KMS-11 (cell line): ENCODE measurements at regions not wholly inside any gene's neighbourhood (a gene's known extent, or its start where the extent isn't known, plus 50 kb on each side); places are given as distances from the start of the nearest gene placed in this dataset.

ENCODE experiments used
- H2AFZ ChIP-seq: fragments of 200-600 bp; sonication (generic); 2 replicates; pipeline ENCODE4 v1.6.1; 2016; ENCODE audit warnings: antibody characterized with exemption, mixed run types, low read depth
- H3K27ac ChIP-seq: fragments of 200-600 bp; sonication (generic); 2 replicates; pipeline ENCODE4 v1.6.1; 2016; ENCODE audit warnings: mild to moderate bottlenecking, mixed run types
- H3K27me3 ChIP-seq: fragments of 200-600 bp; sonication (generic); 2 replicates; pipeline ENCODE4 v1.6.1; 2017; ENCODE audit warnings: mild to moderate bottlenecking, low read depth, mixed run types, moderate library complexity; ENCODE audit not compliant: insufficient read depth
- H3K36me3 ChIP-seq: fragments of 200-600 bp; sonication (generic); 2 replicates; pipeline ENCODE4 v1.6.1; 2017; ENCODE audit warnings: mild to moderate bottlenecking, mixed run types; ENCODE audit not compliant: insufficient read depth
- H3K4me1 ChIP-seq: fragments of 200-600 bp; sonication (generic); 2 replicates; pipeline ENCODE4 v1.6.1; 2016; ENCODE audit warnings: mild to moderate bottlenecking, low read depth, mixed run types; ENCODE audit not compliant: poor library complexity, severe bottlenecking
- H3K4me2 ChIP-seq: fragments of 200-600 bp; sonication (generic); 2 replicates; pipeline ENCODE4 v1.7.0; 2016; ENCODE audit warnings: mild to moderate bottlenecking, mixed run types
- H3K4me3 ChIP-seq: fragments of 200-600 bp; sonication (generic); IDR thresholded peaks from 2 replicates; pipeline ENCODE4 v1.6.1; 2017; ENCODE audit warnings: low read depth, low read length, mixed read lengths; ENCODE audit not compliant: insufficient read depth
- H3K79me2 ChIP-seq: fragments of 200-600 bp; sonication (generic); 2 replicates; pipeline ENCODE4 v1.6.1; 2016; ENCODE audit warnings: low read depth, mixed run types; ENCODE audit not compliant: insufficient read depth
- H3K9ac ChIP-seq: fragments of 200-600 bp; sonication (generic); 2 replicates; pipeline ENCODE4 v1.6.1; 2016; ENCODE audit warnings: mild to moderate bottlenecking, mixed run types
- H4K20me1 ChIP-seq: fragments of 200-600 bp; sonication (generic); 2 replicates; pipeline ENCODE4 v1.6.1; 2016; ENCODE audit warnings: mild to moderate bottlenecking, mixed run types; ENCODE audit not compliant: insufficient read depth
- TF ChIP-seq, protein P1 (sequence below): fragments of 200-600 bp; sonication (generic); conservative IDR thresholded peaks from 2 replicates; pipeline ENCODE4 v1.6.1; 2017; ENCODE audit warnings: low read depth, mild to moderate bottlenecking, antibody characterized with exemption, low read length, moderate library complexity, mixed read lengths

DNA sequence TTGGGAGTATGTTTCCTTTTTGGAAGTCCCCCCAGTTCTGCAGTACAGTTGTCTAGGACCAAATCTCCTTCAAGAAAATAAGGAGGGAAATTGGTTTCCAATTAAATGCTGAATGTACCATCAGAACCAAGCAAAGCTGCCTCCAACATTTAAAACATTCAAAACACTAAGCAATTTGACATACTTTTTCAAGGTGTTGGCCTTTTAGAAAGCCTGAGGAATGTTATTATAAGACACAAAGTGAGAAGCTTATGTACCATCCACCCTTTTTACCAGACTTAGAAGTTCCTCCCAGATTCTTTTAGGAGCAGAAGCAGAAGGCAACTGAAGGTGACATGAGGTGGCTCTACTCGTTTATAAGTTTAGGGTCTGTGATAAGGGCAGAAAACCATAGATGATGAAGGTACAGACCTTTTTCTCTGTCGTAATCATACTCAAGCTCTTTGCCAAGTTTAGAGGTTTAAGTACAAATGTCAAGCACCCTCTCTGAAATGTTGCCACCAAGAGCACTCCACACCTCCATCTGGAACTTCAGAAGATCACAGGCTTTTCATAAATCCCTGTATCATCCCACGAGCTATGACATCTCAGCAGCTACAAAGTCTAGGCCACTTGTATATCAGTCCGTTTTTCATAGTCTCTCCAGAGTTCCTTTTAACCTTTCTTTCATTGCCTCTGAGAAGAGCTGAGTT lies 282.5 kb upstream of the THBS1 start:
- Histone ChIP-seq H3K4me2 (no peak overlapping the region), H3K79me2 (no peaks in the 10 kb centered on the region), H3K4me3 (no peak overlapping the region), H3K27me3 (no peaks in the 10 kb centered on the region), H3K27ac (no peak overlapping the region), H3K4me1 (no peaks in the 10 kb centered on the region), H2AFZ (no peak overlapping the region), H4K20me1 (no peaks in the 10 kb centered on the region), H3K9ac (no peak overlapping the region), H3K36me3 (no peaks in the 10 kb centered on the region)
- TF ChIP-seq, protein P1, sequence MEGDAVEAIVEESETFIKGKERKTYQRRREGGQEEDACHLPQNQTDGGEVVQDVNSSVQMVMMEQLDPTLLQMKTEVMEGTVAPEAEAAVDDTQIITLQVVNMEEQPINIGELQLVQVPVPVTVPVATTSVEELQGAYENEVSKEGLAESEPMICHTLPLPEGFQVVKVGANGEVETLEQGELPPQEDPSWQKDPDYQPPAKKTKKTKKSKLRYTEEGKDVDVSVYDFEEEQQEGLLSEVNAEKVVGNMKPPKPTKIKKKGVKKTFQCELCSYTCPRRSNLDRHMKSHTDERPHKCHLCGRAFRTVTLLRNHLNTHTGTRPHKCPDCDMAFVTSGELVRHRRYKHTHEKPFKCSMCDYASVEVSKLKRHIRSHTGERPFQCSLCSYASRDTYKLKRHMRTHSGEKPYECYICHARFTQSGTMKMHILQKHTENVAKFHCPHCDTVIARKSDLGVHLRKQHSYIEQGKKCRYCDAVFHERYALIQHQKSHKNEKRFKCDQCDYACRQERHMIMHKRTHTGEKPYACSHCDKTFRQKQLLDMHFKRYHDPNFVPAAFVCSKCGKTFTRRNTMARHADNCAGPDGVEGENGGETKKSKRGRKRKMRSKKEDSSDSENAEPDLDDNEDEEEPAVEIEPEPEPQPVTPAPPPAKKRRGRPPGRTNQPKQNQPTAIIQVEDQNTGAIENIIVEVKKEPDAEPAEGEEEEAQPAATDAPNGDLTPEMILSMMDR = no peak

DNA sequence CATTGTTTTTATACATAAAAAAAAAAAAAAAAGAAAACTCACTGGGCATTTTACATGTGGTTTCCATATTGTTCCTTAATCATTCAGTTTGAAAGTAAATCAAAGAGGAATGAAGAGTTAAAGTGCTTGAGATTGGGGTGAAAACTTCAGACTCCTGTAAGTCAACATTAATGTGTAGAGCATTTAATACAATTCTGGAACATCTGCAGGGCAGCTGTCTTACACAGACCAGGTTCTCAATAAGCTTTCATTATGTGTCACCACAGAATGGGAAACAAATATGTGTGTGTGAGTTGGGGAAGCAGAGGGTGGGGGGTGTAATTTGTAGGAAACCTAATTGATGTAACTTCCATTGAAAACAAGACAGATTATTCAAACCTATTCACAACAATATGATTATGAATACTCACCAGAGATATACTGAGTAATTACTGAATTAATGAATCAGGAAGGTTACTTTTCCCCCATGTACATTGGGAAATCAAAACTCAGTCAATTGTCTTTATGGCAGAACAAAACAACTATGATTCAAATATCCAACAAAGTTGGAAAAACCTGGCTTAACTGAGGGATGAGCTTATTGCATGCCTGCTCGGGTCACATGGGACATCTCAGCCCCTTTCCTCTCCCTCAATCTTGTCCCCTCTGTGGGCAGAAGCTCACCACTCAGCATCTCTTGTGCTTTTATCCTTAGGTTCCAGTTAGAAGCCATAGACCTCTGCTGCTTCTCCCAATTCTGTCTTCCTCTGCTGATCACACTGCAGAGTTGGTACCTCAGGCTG lies 281.2 kb upstream of the THBS1 start:
- Histone ChIP-seq H3K4me3 (no peak overlapping the region), H3K4me1 (no peaks in the 10 kb centered on the region)
- TF ChIP-seq, protein P1 = no peak

DNA sequence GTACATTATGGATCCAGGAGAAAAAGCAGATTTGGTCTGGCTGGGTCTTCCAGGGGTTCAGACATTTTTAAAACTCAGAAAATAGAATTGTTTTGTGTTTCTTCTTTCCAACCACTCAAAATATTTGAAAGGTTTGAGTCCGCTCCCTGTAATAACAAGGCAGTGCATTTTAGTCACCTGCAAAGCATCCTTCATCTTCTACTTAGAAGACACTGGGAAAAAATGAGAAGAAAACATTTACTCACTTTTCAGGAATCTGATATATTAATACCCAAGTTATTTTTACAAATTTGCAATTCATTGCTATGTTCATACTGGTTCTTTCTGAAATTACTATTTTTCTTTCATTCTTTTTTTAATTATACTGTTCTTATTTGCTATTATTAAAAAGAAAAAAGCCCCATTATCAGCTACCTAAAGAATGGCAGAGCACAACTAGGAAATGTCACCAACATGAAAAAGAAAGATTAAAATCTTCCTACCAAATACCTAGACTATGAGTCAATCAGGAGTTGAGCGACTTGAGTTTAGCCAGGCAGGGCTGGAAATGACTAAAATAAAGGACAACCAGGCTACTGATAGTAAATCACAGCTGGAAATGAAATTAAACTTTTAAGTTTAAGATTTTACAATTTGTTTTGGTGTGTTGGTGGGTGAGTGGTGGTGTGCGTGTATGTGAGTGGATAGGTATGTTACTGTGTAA lies 280.3 kb upstream of the THBS1 start:
- H3K79me2 ChIP-seq = no peaks in the 10 kb centered on the region
- no peaks in the 10 kb centered on the region for H3K36me3 ChIP-seq
- no peaks in the 10 kb centered on the region for H3K27me3 ChIP-seq
- no peak overlapping the region for H3K4me3 ChIP-seq
- H3K4me1 ChIP-seq = no peaks in the 10 kb centered on the region
- H3K27ac ChIP-seq = no peak overlapping the region
- no peak overlapping the region for H3K9ac ChIP-seq
- no peak overlapping the region for H2AFZ ChIP-seq
- H3K4me2 ChIP-seq = no peak overlapping the region
- no peaks in the 10 kb centered on the region for H4K20me1 ChIP-seq
- TF ChIP-seq, protein P1 = no peak

More for the DNA sequence above, 281.2 kb upstream of the THBS1 start:
- Histone ChIP-seq H2AFZ (no peak overlapping the region), H3K27ac (no peak overlapping the region), H3K27me3 (no peaks in the 10 kb centered on the region), H3K36me3 (no peaks in the 10 kb centered on the region), H3K9ac (no peak overlapping the region), H3K4me2 (no peak overlapping the region), H4K20me1 (no peaks in the 10 kb centered on the region), H3K79me2 (no peaks in the 10 kb centered on the region)

DNA sequence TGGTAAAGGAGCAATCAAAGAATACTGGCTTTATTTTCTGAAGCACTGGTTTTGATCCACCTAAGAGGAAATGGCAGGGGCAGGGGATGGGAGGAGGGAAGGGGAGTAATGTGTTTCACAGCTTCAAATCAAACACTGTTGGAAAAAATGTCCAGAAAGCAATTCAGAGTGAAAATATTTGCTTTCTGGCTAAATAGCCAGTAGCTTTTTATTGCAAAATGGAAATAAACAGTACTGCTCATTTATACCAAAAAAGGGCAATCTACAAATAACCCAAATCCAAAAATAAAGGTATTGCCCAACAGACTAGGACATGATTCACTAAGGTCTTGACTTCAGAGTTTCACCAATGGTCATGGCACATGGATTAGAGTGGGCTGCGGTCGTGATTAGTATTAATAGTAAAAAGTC lies 279.3 kb upstream of the THBS1 start:
- Histone ChIP-seq H4K20me1 (no peaks in the 10 kb centered on the region), H3K4me2 (no peak overlapping the region), H3K79me2 (no peaks in the 10 kb centered on the region), H3K27ac (no peak overlapping the region), H3K4me1 (no peaks in the 10 kb centered on the region), H3K36me3 (no peaks in the 10 kb centered on the region), H2AFZ (no peak overlapping the region), H3K27me3 (no peaks in the 10 kb centered on the region), H3K4me3 (no peak overlapping the region), H3K9ac (no peak overlapping the region)
- TF ChIP-seq, protein P1 = no peak
